GM12878 (cell line): ENCODE measurements at regions not wholly inside any gene's neighbourhood (a gene's known extent, or its start where the extent isn't known, plus 50 kb on each side); places are given as distances from the start of the nearest gene placed in this dataset.

Experiments
- ATAC-seq: fragments of 200-7000 bp; cut with Tn5 transposase; 3 replicates; pipeline ENCODE4 v1.9.1; 2020; ENCODE audit warnings: mild to moderate bottlenecking, moderate library complexity
- BruUV-seq: library from RNA; stranded (reverse); fragments of 400-500 nt; replicated peaks from 2 replicates; lab custom pipeline; 2021; lab: Mats Ljungman, UMichigan
- CTCF ChIA-PET: fragments of 300-600 bp; sonication (Branson Sonifier 250); formaldehyde crosslinking; extraction: SDS; loops from one replicate; lab custom pipeline; 2021; ENCODE audit warnings: inconsistent platforms; lab: Yijun Ruan, JAX
- POLR2A ChIA-PET: fragments of 350-600 bp; formaldehyde crosslinking; extraction: SDS; loops from one replicate; lab custom pipeline; 2021; ENCODE audit warnings: inconsistent platforms; lab: Charles Lee
- RAD21 ChIA-PET: fragments of 300-600 bp; sonication (Branson Sonifier 250); formaldehyde crosslinking; loops from one replicate; lab custom pipeline; 2023; ENCODE audit warnings: antibody characterized with exemption; ENCODE audit not compliant: unreplicated experiment; lab: Charles Lee
- SMC1A ChIA-PET: fragments of 300-600 bp; sonication (Branson Sonifier 250); formaldehyde crosslinking; loops from one replicate; lab custom pipeline; 2023; ENCODE audit not compliant: unreplicated experiment, uncharacterized antibody; lab: Charles Lee
- DNase-seq: peaks from one replicate; pipeline ENCODE4 v3.0.0-alpha.2; 2011; ENCODE audit warnings: low read depth, low spot score
- FAIRE-seq: peaks from 3 replicates; lab custom pipeline; 2011; peaks lifted over from hg19 to GRCh38; lab: Jason Lieb, UNC
- H2AFZ ChIP-seq: 2 replicates; pipeline ENCODE4 v1.6.0; 2011; ENCODE audit warnings: low read depth, low read length, control low read depth; ENCODE audit not compliant: control insufficient read depth
- H3K27ac ChIP-seq: 2 replicates; pipeline ENCODE4 v1.5.1; 2011; ENCODE audit warnings: control low read depth; ENCODE audit not compliant: control insufficient read depth, insufficient read depth
- H3K27me3 ChIP-seq, 2 experiments: replicated peaks in 1 of 2; 2 replicates each; pipeline versions ENCODE4 v1.6.0 to v1.6.1; 2011; ENCODE audit warnings: low read length in 1 of 2; ENCODE audit not compliant: control insufficient read depth in 2 of 2, insufficient read depth in 2 of 2
- H3K36me3 ChIP-seq, 2 experiments: 2 replicates each; pipeline ENCODE4 v1.5.1; 2011; ENCODE audit warnings: low read length in 1 of 2; ENCODE audit not compliant: control insufficient read depth in 2 of 2, insufficient read depth in 2 of 2
- H3K4me1 ChIP-seq: 2 replicates; pipeline ENCODE4 v1.6.1; 2011; ENCODE audit warnings: mild to moderate bottlenecking, low read length, moderate library complexity, mixed read lengths; ENCODE audit not compliant: control insufficient read depth, insufficient read depth
- H3K4me2 ChIP-seq: 2 replicates; pipeline ENCODE4 v1.6.0; 2011; ENCODE audit warnings: control low read depth; ENCODE audit not compliant: control insufficient read depth, insufficient read depth
- H3K4me3 ChIP-seq: fragments of 200-600 bp; sonication (generic); 2 replicates; pipeline ENCODE4 v1.5.1; 2016
- H3K79me2 ChIP-seq: 2 replicates; pipeline ENCODE4 v1.6.0; 2011; ENCODE audit warnings: low read length; ENCODE audit not compliant: control insufficient read depth, insufficient read depth
- H3K9ac ChIP-seq: 2 replicates; pipeline ENCODE4 v1.8.0; 2011; ENCODE audit warnings: low read length, control low read depth, mixed read lengths; ENCODE audit not compliant: control insufficient read depth, insufficient read depth
- H3K9me3 ChIP-seq: replicated peaks from 3 replicates; pipeline ENCODE4 v1.5.1; 2011; ENCODE audit warnings: mild to moderate bottlenecking, low read length; ENCODE audit not compliant: control insufficient read depth, insufficient read depth
- H4K20me1 ChIP-seq: 2 replicates; pipeline ENCODE4 v1.6.0; 2011; ENCODE audit not compliant: control insufficient read depth, insufficient read depth
- CBFB ChIP-seq: IDR thresholded peaks from 2 replicates; pipeline ENCODE4 v1.6.1; 2016; ENCODE audit warnings: antibody characterized with exemption, low read depth
- CHD1 ChIP-seq: IDR thresholded peaks from 2 replicates; pipeline ENCODE4 v1.6.1; 2012; ENCODE audit warnings: low read depth, low read length, improper control_type of control experiment
- NFYA ChIP-seq: IDR thresholded peaks from 2 replicates; pipeline ENCODE4 v1.6.1; 2011; ENCODE audit warnings: low read depth, mild to moderate bottlenecking, low read length, improper control_type of control experiment, borderline replicate concordance
- ZZZ3 ChIP-seq: IDR thresholded peaks from 2 replicates; pipeline ENCODE4 v1.6.1; 2011; ENCODE audit warnings: low read depth; ENCODE audit not compliant: control insufficient read depth, insufficient read length
- WGBS: methylation state at CpG from one replicate; pipeline ENCODE4 v1.1.6; 2016; ENCODE audit warnings: low lambda C conversion rate; ENCODE audit not compliant: insufficient replicate concordance, insufficient coverage; ENCODE audit errors: missing lambda C conversion rate; 5-methylcytosine and 5-hydroxymethylcytosine counted together
- in situ Hi-C: fragments of 300-500 bp; cut with MboI; formaldehyde crosslinking; loops from 9 replicates; pipeline ENCODE4 v1.14.3; 2018; ENCODE audit warnings: mixed read lengths
- intact Hi-C: fragments of 100-400 bp; cut with micrococcal nuclease; formaldehyde crosslinking; loops from one replicate; pipeline ENCODE4 v1.14.2; 2022; ENCODE audit not compliant: unreplicated experiment
- TF ChIP-seq, protein P1 (sequence below): fragments of 450-650 bp; IDR thresholded peaks from 2 replicates; pipeline ENCODE4 v1.6.1; 2016; ENCODE audit warnings: mild to moderate bottlenecking, moderate library complexity, borderline replicate concordance

DNA sequence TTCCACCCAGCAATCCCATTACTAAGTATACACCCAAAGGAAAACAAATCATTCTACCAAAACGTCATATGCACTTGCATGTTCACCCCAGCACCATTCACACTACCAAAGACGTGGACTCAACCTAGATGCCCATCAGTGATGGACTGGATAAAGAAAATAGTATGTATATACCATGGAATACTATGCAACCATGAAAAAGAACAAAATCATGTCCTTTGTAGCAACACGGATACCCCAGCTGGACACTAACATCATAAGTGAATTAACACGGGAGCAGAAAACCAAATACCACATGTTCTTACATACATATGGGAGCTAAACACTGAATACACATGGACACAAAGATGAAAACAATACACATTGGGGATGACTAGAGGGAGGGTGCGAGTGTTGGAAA is 309.1 kb upstream of the KLF3 start:
- H3K27ac ChIP-seq: no peak overlapping the region
- ATAC-seq (no peak), DNase-seq (no peak), FAIRE-seq (no peak)
- ChIA-PET CTCF (interaction anchor here (1.0 kb wide), 1 partner anchor 35 kb away, joined by 4 read pairs; no protein-coding TSS in a partner anchor), RAD21 (no interaction called here), POLR2A (no interaction called here), SMC1A (interaction anchor here (0.6 to 1.7 kb wide), 2 partner anchors 36 to 102 kb away, joined by 3 to 4 read pairs; no protein-coding TSS in a partner anchor)
- intact Hi-C loops: no loop called here
- WGBS: 59% methylated on average over 5 of the region's 5 CpGs
- no peak overlapping the region for H3K9ac ChIP-seq
- in situ Hi-C loops: no loop called here
- H3K27me3 ChIP-seq: no peaks in the 10 kb centered on the region
- TF ChIP-seq, protein P1, sequence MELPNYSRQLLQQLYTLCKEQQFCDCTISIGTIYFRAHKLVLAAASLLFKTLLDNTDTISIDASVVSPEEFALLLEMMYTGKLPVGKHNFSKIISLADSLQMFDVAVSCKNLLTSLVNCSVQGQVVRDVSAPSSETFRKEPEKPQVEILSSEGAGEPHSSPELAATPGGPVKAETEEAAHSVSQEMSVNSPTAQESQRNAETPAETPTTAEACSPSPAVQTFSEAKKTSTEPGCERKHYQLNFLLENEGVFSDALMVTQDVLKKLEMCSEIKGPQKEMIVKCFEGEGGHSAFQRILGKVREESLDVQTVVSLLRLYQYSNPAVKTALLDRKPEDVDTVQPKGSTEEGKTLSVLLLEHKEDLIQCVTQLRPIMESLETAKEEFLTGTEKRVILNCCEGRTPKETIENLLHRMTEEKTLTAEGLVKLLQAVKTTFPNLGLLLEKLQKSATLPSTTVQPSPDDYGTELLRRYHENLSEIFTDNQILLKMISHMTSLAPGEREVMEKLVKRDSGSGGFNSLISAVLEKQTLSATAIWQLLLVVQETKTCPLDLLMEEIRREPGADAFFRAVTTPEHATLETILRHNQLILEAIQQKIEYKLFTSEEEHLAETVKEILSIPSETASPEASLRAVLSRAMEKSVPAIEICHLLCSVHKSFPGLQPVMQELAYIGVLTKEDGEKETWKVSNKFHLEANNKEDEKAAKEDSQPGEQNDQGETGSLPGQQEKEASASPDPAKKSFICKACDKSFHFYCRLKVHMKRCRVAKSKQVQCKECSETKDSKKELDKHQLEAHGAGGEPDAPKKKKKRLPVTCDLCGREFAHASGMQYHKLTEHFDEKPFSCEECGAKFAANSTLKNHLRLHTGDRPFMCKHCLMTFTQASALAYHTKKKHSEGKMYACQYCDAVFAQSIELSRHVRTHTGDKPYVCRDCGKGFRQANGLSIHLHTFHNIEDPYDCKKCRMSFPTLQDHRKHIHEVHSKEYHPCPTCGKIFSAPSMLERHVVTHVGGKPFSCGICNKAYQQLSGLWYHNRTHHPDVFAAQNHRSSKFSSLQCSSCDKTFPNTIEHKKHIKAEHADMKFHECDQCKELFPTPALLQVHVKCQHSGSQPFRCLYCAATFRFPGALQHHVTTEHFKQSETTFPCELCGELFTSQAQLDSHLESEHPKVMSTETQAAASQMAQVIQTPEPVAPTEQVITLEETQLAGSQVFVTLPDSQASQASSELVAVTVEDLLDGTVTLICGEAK: no peak
- no peak for TF ChIP-seq CHD1
- no peak for TF ChIP-seq CBFB
- TF ChIP-seq NFYA: no peak
- no peak for TF ChIP-seq ZZZ3
- H3K4me3 ChIP-seq: no peak overlapping the region
- no peaks in the 10 kb centered on the region for H3K36me3 ChIP-seq
- no peak overlapping the region for H3K4me2 ChIP-seq
- BruUV-seq: no TSS peak
- H2AFZ ChIP-seq: no peak overlapping the region
- no peaks in the 10 kb centered on the region; the same call in 1 of the 3 replicates for H3K9me3 ChIP-seq
- H3K79me2 ChIP-seq: no peaks in the 10 kb centered on the region
- H3K4me1 ChIP-seq: no peaks in the 10 kb centered on the region
- no peaks in the 10 kb centered on the region for H4K20me1 ChIP-seq
